AG04450 (cell line): ENCODE measurements at regions not wholly inside any gene's neighbourhood (a gene's known extent, or its start where the extent isn't known, plus 50 kb on each side); places are given as distances from the start of the nearest gene placed in this dataset.

ENCODE experiments used
- CTCF ChIA-PET: fragments of 300-600, 350-600 bp; formaldehyde crosslinking; extraction: SDS; loops from one replicate; lab custom pipeline; 2022; ENCODE audit warnings: antibody characterized with exemption, inconsistent platforms; lab: Charles Lee
- POLR2A ChIA-PET: fragments of 350-600 bp; formaldehyde crosslinking; extraction: SDS; loops from one replicate; lab custom pipeline; 2021; ENCODE audit warnings: antibody characterized with exemption, inconsistent platforms; lab: Yijun Ruan, JAX
- DNase-seq: peaks from one replicate; pipeline ENCODE4 v3.0.0-alpha.2; 2011; ENCODE audit warnings: low read depth, low spot score
- H3K27ac ChIP-seq: one replicate; pipeline ENCODE4 v1.5.1; 2012; ENCODE audit warnings: low read depth, low read length, control low read depth
- H3K27me3 ChIP-seq: one replicate; pipeline ENCODE4 v1.6.0; 2012; ENCODE audit warnings: low read length; ENCODE audit not compliant: control insufficient read depth, insufficient read depth
- H3K4me3 ChIP-seq: 2 replicates; pipeline ENCODE4 v1.5.1; 2011; ENCODE audit warnings: mild to moderate bottlenecking, low read depth, low read length, control low read depth
- H3K9me3 ChIP-seq: 2 replicates; pipeline ENCODE4 v1.5.1; 2012; ENCODE audit warnings: low read length; ENCODE audit not compliant: control insufficient read depth, insufficient read depth
- TF ChIP-seq, protein P1 (sequence below): IDR thresholded peaks from 2 replicates; pipeline ENCODE4 v1.5.1; 2011; ENCODE audit warnings: low read depth, low read length, control low read depth, inconsistent platforms

DNA sequence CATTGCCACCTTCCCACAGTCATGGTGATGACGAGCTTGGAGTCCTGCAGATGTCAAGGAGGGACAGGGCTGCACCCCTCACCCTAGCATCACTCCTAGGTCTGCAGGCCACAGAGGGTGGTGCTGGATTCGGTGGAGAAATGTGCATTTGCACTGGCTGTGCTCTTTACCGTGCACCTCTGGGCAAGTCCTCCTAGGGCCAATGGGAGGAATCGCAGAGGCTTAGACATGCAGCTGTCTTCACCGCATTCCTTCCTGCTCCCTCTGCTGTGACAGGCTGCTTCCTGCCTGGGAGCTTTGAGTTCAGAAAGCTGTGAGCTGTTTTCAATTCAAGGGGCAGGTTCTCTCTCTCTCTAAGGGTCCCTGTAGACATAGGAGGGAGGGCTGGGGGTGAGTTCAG, 85.1 kb downstream of the EDN3 start:
- no peak for DNase-seq
- Histone ChIP-seq H3K4me3 (no peak overlapping the region), H3K9me3 (peaks cover 19% of the 10 kb centered on the region; the same call in 1 of the 2 replicates), H3K27ac (no peak overlapping the region), H3K27me3 (no peaks in the 10 kb centered on the region)
- TF ChIP-seq, protein P1, sequence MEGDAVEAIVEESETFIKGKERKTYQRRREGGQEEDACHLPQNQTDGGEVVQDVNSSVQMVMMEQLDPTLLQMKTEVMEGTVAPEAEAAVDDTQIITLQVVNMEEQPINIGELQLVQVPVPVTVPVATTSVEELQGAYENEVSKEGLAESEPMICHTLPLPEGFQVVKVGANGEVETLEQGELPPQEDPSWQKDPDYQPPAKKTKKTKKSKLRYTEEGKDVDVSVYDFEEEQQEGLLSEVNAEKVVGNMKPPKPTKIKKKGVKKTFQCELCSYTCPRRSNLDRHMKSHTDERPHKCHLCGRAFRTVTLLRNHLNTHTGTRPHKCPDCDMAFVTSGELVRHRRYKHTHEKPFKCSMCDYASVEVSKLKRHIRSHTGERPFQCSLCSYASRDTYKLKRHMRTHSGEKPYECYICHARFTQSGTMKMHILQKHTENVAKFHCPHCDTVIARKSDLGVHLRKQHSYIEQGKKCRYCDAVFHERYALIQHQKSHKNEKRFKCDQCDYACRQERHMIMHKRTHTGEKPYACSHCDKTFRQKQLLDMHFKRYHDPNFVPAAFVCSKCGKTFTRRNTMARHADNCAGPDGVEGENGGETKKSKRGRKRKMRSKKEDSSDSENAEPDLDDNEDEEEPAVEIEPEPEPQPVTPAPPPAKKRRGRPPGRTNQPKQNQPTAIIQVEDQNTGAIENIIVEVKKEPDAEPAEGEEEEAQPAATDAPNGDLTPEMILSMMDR: no peak
- ChIA-PET POLR2A (no interaction called here), CTCF (no interaction called here)

- Histone ChIP-seq H3K27ac (no peak overlapping the region), H3K27me3 (no peaks in the 10 kb centered on the region), H3K4me3 (no peak overlapping the region), H3K9me3 (peaks cover 16% of the 10 kb centered on the region; the same call in 1 of the 2 replicates)
- TF ChIP-seq, protein P1: no peak
- POLR2A ChIA-PET: no interaction called here
- no peak for DNase-seq
- CTCF ChIA-PET: no interaction called here
These were observed 86.4 kb downstream of the EDN3 start for GRCh38 chr20:59386809-59387208.

DNA sequence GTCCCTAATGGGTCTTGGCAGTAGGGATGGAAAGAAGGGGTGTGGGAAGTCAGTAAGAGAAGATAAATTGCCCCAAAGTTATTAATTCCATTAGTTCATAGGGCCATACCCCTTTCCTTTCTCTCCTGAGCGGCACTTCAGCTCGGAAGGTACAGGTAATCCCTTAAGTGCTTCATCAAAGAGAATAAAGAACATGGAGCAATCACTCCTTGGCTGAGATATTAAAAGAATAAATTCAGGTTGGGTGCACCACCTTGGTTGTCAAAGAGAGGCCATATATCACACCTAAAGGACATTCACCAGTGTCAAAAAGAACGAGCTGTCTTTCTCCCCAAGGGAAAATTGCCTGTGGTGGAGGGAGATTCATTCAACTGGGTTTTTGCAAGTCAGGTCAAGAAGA, 87.5 kb downstream of the EDN3 start:
- POLR2A ChIA-PET: no interaction called here

DNA sequence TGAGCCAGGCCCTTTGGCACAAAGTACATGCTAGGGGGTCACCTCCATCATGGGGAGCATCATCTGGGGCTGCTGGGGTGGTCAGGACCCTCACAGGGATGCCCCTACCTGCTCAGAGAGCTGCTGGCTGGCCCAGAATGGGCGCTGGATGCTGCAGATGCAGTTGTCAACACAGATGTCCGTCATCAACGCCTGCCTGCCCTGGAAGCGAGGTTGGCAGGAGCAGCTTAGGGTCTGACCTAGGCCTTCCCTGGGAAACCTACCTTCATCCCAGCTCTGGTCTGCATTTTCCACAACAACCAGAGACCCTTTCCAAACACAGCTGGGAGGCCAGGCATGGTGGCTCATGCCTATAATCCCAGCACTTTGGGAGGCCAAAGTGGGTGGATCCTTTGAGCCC, 88.0 kb downstream of the EDN3 start:
- no peak for DNase-seq
- no peaks in the 10 kb centered on the region for H3K27me3 ChIP-seq
- TF ChIP-seq, protein P1: no peak
- no peak overlapping the region for H3K27ac ChIP-seq
- ChIA-PET CTCF (no interaction called here), POLR2A (no interaction called here)
- H3K9me3 ChIP-seq: peaks cover 6% of the 10 kb centered on the region; the same call in 1 of the 2 replicates
- no peak overlapping the region for H3K4me3 ChIP-seq

More for the DNA sequence above, 87.5 kb downstream of the EDN3 start:
- Histone ChIP-seq H3K9me3 (peaks cover 11% of the 10 kb centered on the region; the same call in 1 of the 2 replicates), H3K27me3 (no peaks in the 10 kb centered on the region), H3K4me3 (no peak overlapping the region), H3K27ac (no peak overlapping the region)
- DNase-seq: no peak
- TF ChIP-seq, protein P1: no peak
- CTCF ChIA-PET: no interaction called here

- TF ChIP-seq, protein P1: no peak
- ChIA-PET CTCF (no interaction called here), POLR2A (no interaction called here)
- no peak overlapping the region for H3K27ac ChIP-seq
- H3K9me3 ChIP-seq: peaks cover 5% of the 10 kb centered on the region; the same call in 1 of the 2 replicates
- DNase-seq: no peak
- no peak overlapping the region for H3K4me3 ChIP-seq
- H3K27me3 ChIP-seq: no peaks in the 10 kb centered on the region
These were observed 90.0 kb downstream of the EDN3 start for GRCh38 chr20:59390437-59390836.
